ENCODE measurements at regions not wholly inside any gene's neighbourhood (a gene's known extent, or its start where the extent isn't known, plus 50 kb on each side); places are given as distances from the start of the nearest gene placed in this dataset.

DNA sequence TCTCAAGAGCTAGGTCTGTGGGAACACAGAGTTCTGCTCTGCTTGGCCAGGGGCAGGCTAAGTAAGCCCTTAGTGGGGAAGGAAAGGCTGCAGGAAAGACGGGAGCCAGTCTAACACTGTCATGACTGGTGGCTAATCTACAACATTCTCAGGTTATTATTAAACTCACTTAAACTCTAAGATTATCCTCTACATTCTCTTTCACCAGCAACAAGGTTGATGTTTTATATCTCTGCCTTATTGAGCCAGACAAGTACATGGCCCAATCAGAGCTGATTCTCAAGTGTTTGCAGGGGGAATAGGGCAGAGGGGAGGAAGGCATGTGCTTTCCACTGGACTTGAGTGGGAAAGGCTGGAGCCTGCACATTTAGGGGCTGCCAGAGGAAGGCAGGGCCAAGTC is 50.9 kb upstream of the FAM241A start:
- no peaks in the 10 kb centered on the region for H3K9me3 ChIP-seq (ENCODE audit: control insufficient read depth in 1 of 2, low read length in 2 of 2)
- H3K27ac ChIP-seq (ENCODE audit: low read depth, low read length) = no peak overlapping the region

More for the DNA sequence above, 50.9 kb upstream of the FAM241A start:
- H3K36me3 ChIP-seq (ENCODE audit: control insufficient read depth in 1 of 2, insufficient read depth in 2 of 2, low read length in 2 of 2) = no peaks in the 10 kb centered on the region
- no peak overlapping the region for H3K9ac ChIP-seq (ENCODE audit: low read depth in 1 of 2, low read length in 2 of 2)
- no peaks in the 10 kb centered on the region for H3K4me1 ChIP-seq (ENCODE audit: control insufficient read depth in 1 of 2, insufficient read depth in 2 of 2, low read length in 2 of 2)
- H3K27me3 ChIP-seq (ENCODE audit: control insufficient read depth in 1 of 2, insufficient read depth in 2 of 2, low read length in 2 of 2) = peaks cover 0 to 3% of the 10 kb centered on the region in 2 donors
- H3K4me3 ChIP-seq (ENCODE audit: low read depth in 1 of 2, low read length in 2 of 2) = no peak overlapping the region

Data from duodenal mucosa (tissue), 2 donors.